Sciatic nerve (tissue), 2 donors: ENCODE measurements at regions not wholly inside any gene's neighbourhood (a gene's known extent, or its start where the extent isn't known, plus 50 kb on each side); places are given as distances from the start of the nearest gene placed in this dataset.
"Not testable (repeated sequence)": the region's sequence is repeated elsewhere in the genome, so short reads cannot be mapped to it uniquely, and the experiment has no call there.

Experiments
- ATAC-seq: fragments of 200-7000 bp; cut with Tn5 transposase; one replicate; pipeline ENCODE4 v1.9.1; 2020; ENCODE audit warnings: mild to moderate bottlenecking, moderate library complexity
- DNase-seq: peaks from one replicate; pipeline ENCODE4 v3.0.0-alpha.2; 2020; ENCODE audit warnings: low spot score
- intact Hi-C: fragments of 100-400 bp; cut with DNase I; formaldehyde crosslinking; loops from one replicate; pipeline ENCODE4 v1.14.2; 2022
- donor health status: DM: no; HTN: no; CAD: no.
- donor health status: DM: no; HTN: no; CAD: no.

DNA sequence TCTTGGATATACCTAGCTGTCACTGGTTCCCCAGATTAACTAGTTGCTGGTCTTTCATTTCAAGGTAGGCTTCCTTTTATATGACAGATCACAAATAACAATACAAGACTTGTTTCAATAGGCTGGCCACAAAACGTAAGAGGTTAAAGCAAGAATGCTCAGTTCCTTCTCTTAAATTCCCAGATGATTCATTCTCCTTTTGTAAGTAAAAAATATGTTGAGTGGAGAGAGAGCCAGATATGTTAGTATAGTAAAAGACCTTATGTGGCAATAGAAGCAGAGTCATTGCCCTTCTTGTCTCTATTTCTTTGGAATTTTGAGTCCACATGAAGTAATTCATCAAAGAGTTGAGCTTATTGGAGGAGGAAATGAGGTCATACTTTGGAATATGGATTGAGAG is 939.0 kb upstream of the ATXN7L3B start:
- ATAC-seq (no peak), DNase-seq (no peak)
- intact Hi-C loops = no loop called here

GRCh38 chr12:73599268-73599667 is 938.4 kb upstream of the ATXN7L3B start:
- ATAC-seq = no peak
- DNase-seq = no peak
- intact Hi-C loops = no loop called here

GRCh38 chr12:73605925-73606324 is 931.7 kb upstream of the ATXN7L3B start:
- ATAC-seq, intact Hi-C loops, DNase-seq: not testable (repeated sequence)

- intact Hi-C loops = no loop called here
- DNase-seq (no peak), ATAC-seq (no peak)
Measured at GRCh38 chr12:73612551-73612950, 925.1 kb upstream of the ATXN7L3B start.

- no peak for ATAC-seq
- intact Hi-C loops = no loop called here
- DNase-seq = no peak
Measured at GRCh38 chr12:73623421-73623820, 914.2 kb upstream of the ATXN7L3B start.

DNA sequence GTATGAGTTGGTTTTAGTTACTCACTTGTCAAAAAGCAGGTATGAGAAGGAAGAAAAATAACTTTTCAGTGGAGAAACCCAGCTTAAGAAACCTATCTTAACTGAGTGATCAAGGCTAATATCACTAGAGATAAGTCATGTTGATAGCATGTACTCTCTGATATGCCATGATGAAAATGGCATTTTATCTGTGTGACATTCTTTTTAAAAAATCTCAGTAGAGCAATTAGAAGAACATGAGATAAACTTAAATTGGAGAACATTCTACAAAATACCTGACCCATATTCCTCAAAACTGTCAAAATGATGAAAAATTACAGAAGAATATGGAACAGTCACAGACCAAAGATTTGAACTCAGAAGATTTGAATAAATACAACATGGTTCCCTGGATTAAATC is 912.4 kb upstream of the ATXN7L3B start:
- intact Hi-C loops = no loop called here
- no peak for DNase-seq

GRCh38 chr12:73629171-73629570 is 908.5 kb upstream of the ATXN7L3B start:
- no peak for ATAC-seq
- intact Hi-C loops = no loop called here

More for the DNA sequence above, 912.4 kb upstream of the ATXN7L3B start:
- no peak for ATAC-seq

DNA sequence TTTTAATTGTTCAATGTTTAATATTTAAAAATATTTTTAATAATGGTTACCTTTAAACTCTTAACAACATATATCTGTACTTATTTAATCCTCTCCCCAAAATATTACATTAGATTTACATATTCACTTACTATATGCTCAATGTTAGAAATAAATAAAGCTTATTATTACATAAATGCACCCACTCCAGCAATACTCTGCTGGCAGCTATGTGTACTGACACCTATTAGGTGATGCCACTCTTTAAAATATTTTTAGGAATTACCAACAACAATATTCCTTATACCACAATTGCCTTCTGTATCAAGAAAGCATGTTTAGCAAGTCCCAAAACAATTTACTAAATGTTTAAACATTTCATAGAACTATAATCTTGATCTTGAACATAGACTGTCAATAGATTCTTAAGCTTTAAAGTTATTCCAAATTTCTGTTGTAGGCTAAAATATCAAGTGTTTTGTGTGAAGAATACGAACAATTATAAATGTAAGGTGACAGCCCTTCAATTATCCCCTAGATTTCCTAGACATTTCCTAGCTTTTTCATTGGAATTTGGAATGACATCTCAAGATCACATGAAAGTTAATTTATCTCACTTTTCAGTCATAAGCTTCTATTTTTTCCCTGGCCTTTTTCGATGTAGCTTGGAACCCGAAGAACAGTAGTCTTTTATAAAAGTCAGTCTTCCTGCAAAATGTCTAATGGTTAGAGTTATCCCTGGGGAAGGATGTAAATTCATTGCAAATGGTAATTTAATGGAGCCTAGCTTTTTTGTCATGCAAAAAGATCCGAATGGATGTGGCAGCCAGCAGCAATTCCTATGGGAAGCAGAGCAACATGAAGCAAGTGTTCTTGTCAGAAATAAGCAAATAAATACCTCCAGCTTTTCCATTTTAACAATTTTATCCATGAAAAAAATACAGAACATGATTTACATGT is 907.5 kb upstream of the ATXN7L3B start:
- intact Hi-C loops = no loop called here

More at GRCh38 chr12:73629171-73629570, 908.5 kb upstream of the ATXN7L3B start:
- DNase-seq = no peak

GRCh38 chr12:73632191-73632590 is 905.4 kb upstream of the ATXN7L3B start:
- intact Hi-C loops = no loop called here
- DNase-seq (no peak), ATAC-seq (no peak)

More for the DNA sequence above, 907.5 kb upstream of the ATXN7L3B start:
- no peak for DNase-seq
- ATAC-seq = no peak

DNA sequence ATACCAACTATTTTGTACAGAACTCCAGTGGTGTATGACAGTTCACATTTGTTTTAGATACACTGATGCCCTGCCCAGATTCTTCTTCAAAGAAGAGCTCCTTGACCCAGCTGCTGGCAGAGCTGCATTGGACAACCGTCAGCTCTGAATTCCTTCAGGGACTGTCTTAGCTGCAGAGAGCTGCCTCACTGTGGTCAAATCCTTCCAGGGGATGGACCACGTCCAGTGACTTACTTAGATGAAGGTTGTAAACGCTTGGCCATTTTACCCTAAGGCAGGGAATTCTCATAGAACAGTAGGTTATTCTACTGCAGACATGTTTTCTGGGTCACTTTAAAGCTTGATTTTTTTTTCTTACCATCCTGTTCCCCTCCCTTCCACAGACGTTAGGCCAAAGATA is 905.0 kb upstream of the ATXN7L3B start:
- intact Hi-C loops = no loop called here
- no peak for DNase-seq
- ATAC-seq = no peak

DNA sequence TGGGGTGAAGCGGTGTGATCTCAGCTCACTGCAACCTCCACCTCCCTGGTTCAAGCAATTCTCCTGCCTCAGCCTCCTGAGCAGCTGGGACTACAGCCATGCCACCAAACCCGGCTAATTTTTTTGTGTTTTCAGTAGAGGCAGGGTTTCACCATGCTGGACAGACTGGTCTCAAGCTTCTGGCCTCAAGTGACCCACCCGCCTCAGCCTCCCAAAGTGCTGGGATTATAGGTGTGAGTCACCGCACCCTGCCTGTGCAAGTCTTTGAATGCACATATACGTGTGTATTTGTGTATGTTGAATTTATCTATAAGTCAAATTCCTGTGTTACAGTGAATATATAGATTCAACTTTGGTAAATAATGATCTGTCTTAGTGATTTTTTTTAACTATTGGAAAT is 898.2 kb upstream of the ATXN7L3B start:
- intact Hi-C loops, DNase-seq, ATAC-seq: not testable (repeated sequence)

GRCh38 chr12:73656375-73656774 is 881.3 kb upstream of the ATXN7L3B start:
- ATAC-seq (no peak), DNase-seq (no peak)
- intact Hi-C loops = no loop called here

DNA sequence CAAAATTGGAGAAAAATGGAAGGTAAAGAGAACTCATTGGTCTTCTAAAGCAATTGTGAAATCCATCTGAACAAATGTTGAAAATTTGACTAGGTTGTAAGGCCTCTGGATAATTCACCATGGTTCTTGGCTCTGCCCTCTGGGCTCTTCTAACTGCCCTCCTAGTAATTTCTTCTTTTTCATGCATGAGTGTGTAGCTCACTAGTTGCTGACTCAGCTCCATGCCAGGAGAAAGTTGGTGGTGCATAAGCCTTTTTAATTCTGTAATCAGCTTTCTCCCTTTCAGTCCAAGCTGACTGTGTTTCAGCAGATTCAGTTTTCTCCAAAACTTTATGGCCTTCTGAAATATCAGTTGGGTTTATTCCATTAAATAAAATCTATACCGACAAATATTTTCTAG is 877.8 kb upstream of the ATXN7L3B start:
- intact Hi-C loops = no loop called here
- no peak for ATAC-seq
- no peak for DNase-seq

- DNase-seq = no peak
- peak; percentile 22 for ATAC-seq
- intact Hi-C loops = no loop called here
Measured at GRCh38 chr12:73665193-73665592, 872.4 kb upstream of the ATXN7L3B start.

DNA sequence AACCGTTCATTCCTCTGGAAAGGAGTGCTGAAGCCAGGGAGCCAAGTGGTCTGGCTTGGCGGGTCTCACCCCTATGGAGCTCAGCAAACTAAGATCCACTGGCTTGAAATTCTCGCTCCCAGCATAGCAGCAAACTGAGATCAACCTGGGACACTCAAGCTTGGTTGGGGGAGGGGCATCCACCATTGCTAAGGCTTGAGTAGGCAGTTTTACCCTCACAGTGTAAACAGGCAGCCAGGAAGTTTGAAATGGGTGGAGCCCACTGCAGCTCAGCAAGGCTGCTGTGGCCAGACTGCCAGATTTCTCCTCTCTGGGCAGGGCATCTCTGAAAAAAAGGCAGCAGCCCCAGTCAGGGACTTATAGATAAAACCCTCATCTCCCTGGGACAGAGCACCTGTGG is 866.1 kb upstream of the ATXN7L3B start:
- ATAC-seq, intact Hi-C loops, DNase-seq: not testable (repeated sequence)

DNA sequence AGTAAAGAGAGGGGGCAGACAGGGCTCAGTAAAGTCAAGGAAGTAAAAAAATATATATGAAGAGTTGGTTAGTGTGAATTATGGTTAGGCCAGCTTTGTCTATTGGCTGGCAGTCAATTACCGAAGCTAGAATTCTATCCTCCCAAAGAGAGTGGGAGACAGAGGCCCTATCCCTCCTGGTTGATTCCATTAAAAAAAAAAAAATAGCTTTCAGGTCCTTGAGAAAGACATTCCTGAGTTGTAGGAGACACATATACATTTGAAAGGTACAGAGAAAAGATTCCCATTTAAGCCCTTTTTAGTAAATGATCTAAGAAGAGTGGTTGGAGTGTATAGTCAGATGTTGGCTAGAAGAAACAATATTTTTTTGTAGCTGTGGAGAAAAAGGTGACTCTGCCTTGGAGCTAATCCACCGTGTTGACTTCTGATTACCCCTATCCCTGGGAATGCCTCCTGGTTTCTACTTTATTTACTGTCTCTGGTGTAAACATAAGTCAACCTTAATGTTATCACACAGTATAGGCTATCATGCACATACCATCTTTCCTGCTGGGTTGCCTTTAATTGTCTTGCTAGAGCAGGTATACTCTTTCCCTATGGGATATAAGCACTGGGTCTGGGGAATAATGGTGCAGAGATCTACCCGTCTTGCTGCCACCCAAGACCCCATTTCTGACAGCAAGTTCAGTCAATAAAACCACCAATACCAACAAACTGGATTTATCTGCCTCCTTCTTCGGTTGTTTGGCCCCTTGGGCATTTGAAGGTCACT is 859.9 kb upstream of the ATXN7L3B start:
- DNase-seq (no peak), ATAC-seq (no peak)
- intact Hi-C loops = no loop called here

GRCh38 chr12:73678335-73678734 is 859.3 kb upstream of the ATXN7L3B start:
- ATAC-seq (no peak), DNase-seq (no peak)
- intact Hi-C loops = no loop called here

- ATAC-seq (no peak), DNase-seq (no peak)
- intact Hi-C loops = no loop called here
Measured at GRCh38 chr12:73699318-73699717, 838.3 kb upstream of the ATXN7L3B start.

DNA sequence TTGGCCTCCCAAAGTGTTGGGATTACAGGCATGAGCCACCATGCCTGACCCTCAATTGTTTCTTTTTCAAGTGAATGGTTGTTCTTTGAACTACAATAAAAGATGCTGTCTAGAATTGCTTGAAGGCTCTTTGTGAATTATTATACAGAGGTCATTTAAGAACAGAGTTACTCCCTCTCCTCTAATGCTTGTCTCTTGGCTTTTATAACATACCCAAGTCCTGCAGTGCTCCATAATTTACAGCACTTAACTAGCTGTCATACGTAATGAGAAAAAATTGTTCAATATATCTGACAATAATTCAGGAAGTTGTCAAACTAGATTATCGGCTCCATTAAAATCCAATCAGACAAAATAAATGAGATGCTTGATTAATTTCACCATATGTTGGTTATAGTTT is 823.0 kb upstream of the ATXN7L3B start:
- ATAC-seq = no peak
- intact Hi-C loops = no loop called here

DNA sequence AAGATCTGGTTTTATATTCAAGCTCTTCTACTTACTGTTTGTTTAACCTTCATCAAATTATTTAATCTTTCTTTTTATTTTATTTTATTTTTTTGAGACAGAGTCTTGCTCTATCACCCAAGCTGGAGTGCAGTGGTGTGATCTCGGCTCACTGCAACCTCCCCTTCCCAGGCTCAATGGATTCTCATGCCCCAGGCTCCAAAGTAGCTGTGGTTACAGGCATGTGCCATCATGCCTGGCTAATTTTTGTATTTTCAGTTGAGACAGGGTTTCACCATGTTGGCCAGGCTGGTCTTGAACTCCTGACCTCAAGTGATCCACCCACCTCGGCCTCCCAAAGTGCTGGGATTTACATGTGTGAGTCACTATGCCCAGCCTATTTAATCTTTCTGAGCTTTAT is 821.5 kb upstream of the ATXN7L3B start:
- intact Hi-C loops, DNase-seq, ATAC-seq: not testable (repeated sequence)

More for the DNA sequence above, 823.0 kb upstream of the ATXN7L3B start:
- no peak for DNase-seq
